Stimulated activated CD4-positive, alpha-beta T cell treated with anti-CD3 and anti-CD28 coated beads, Interleukin-2, amount 100 ng/mL, for 48 hours (primary cell): ENCODE measurements at regions not wholly inside any gene's neighbourhood (a gene's known extent, or its start where the extent isn't known, plus 50 kb on each side); places are given as distances from the start of the nearest gene placed in this dataset.

Source experiments
- DNase-seq, 2 donors: peaks; one replicate each; pipeline ENCODE4 v3.0.0-alpha.2; 2020

DNA sequence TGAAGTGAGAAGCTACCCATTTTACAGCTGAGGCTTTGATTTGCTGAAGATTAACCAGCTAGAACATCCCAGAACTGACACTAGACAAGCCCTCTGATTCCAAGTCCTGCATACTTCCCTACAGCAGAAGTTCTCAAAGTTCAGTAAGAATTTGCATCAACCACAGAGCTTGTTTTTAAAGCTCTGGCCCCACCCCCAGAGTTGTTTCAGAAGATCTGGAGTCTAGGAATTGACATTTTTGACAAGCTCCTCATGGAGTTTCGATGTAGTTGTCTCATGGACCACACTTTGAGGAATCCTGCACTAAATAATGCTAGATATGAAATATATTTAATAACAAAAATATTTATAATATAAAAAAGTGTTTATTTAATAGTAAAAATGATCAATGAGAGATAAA is 120.3 kb upstream of the ADAMTS18 start:
- DNase-seq: no peak

- no peak for DNase-seq
These were observed 121.0 kb upstream of the ADAMTS18 start for GRCh38 chr16:77555791-77556190.

DNA sequence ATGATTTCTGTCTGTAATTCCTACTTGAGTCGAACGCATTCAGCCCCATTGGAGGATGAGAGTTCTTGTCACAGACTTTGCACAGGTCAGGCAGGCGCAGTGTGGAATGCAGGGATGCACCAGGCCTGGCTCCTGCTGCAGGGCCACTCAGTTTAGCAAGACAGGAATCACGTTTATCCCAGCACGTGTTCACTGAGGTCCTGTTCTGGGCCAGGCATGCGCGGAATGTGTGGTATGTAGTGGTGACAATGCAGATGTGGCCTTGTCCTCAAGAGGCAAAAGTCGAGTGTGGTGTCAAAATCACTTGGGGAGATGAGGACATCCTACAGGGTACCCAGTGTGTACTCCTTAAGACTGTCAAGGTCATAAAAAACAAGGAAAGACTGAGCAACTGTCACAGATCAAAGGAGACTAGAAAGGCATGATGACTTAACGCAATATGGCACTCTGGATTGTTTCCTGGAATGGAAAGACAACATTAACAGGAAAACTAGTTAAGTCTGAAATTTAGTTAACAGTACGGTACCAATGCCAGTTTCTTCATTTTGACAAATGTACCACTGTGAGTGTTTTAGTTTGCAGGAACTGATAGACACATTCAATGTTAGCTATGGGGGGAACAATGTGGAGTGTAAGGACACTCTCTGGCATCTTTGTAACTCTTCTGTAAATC is 121.5 kb upstream of the ADAMTS18 start:
- DNase-seq: no peak

DNA sequence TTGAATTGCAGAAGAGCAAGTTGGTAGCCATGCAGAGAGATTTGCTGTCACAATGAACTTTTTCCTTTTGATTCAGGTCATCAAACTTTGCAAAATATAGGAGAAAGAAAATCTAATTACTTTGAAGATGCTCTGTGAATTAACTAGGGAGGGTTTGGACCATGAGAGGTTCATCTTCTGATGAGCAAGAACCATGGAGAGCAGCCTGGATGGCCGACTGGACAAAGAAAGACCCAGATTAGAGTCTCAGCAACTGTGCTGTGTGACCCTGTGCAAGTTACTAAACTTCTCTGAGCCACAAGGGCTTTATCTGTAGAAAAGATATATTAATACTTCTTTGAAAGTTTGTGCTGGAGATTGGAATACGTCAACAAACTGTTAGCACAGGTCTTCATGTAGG is 122.6 kb upstream of the ADAMTS18 start:
- DNase-seq: no peak

GRCh38 chr16:77558786-77559185 is 124.0 kb upstream of the ADAMTS18 start:
- no peak for DNase-seq

- DNase-seq: no peak
These were observed 127.7 kb upstream of the ADAMTS18 start for GRCh38 chr16:77562497-77562896.

- no peak for DNase-seq
These were observed 130.1 kb upstream of the ADAMTS18 start for GRCh38 chr16:77564791-77565390.

DNA sequence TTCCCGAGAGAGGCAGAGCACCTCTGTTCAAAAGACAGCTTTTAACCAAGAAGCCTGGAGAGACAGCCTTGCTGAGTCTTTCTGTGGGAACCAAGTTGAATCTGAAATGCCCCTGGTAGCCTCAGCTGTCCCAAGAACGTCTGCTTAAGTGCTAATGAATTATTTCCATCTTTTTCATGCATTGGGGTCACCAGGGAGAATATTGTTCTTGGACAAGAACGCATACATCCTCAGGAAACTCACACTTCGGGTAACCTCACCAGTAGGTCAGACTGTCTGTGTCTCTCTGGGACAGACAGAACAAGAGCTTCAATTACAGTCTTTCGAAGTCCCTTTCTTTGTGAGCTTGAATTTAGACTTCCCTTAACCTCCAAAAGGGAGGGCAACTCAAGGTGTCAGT is 134.6 kb upstream of the ADAMTS18 start:
- DNase-seq: no peak

GRCh38 chr16:77570574-77570973 is 135.7 kb upstream of the ADAMTS18 start:
- DNase-seq: no peak

- no peak for DNase-seq
These were observed 136.5 kb upstream of the ADAMTS18 start for GRCh38 chr16:77571115-77571862.

DNA sequence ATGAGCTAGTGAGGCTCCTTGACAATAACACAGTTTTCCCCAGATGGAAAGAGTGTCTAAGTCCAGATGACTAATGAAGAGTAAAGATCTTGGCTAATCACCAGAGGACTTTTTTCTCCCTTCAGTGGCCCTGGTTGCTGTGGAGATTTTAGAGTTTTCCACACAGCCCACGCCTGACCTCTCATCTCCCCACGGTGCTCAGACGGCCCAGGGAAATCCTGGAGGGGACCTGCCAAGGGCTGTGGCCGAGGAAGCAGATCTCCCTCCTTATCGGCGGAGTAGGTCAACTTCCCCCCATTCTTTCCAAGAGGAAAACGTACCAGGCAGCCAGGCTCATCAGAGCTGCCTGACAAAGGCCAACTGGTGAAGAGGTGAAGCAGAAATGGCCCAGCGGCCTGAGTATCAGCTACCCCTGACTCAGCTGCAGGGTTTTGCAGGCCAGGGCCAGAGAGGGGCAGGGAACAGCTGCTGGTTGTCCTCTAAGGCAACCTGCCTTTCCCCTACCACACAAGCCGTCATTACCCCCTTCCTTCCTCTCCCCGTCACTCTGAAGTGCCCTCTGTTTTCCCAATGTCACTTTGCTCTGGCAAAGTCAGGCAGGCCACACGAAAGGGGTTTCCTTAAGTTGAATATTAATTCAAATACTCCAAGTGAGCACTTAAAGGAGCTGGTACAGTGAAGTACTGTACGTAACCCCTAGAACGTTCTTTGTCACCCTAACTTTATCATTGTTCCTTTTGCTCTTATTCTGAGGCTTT is 140.2 kb upstream of the ADAMTS18 start:
- DNase-seq: no peak

DNA sequence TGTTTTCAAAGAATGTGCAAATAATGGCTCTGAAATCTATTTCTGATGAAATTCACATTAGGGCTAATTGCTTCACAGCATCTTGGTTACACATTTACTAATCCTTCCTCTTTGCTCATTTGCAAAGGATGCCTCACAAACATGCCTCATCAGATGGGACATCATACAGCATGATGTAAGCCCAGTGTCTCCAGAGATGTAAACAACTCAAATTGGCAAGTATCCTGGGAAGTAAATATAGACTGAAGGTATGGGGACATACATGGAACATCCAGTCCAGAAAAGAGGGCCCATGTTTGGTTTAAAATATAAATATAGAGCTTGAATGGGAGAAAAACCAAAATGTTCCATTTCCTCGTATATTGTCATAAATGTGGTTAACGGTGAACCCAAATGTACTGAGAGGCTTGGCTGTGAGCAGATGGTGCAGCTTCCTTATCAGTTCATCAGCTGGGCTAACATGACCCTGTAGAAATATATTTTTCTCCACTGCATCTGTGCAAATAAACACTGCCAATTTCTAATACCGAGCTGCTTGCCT is 142.9 kb upstream of the NUDT7 start:
- no peak for DNase-seq

DNA sequence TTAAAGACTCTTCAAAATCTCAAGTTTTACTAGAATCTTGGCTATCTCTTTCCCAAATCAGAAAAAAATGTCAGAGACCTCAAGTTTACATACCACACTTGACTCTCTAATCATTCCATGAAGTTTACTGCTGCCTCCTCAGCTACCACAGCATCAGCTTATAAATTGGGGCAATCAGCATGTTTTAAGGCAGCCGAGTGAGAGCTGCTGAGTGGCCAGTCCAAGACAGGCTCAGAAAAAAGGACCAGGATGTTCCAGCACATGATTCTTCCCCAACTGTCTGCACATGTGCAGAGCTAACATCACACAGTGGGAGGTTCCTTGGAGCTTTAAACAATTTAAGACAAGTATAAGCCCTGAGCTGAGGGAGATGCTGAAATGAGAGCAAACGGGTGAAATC is 140.6 kb upstream of the NUDT7 start:
- no peak for DNase-seq

DNA sequence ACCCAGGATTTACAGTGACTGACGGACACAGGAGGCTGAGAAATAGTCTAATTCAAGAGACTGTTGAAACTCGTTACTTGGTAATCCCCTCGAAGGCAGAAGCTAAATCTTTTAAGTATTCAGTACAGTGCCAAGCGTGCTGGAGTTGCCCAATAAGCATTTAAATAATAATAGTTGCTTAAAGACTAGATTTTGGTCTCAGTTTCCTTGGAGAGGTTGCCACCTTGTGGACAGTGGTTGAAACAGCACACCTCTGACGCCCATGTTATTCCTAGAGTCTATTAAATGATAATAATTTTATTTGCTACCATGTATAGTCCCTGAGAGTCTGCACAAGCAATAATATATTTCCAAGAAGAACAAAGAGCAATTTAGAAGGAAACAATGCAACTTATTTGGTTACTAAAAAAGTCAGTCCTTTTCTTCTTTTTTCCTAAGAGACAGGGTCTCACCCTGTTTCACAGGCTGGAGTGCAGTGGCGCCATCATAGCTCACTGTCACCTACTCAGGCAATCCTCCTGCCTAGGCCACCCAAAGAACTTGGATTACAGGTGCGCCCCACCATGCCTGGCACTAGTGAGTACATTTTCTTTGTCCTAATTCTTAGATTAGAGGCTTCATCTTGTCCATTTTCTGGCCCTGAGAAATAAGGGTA is 138.0 kb upstream of the NUDT7 start:
- DNase-seq: peak; percentile 26 to 27

- DNase-seq: no peak
These were observed 136.7 kb upstream of the NUDT7 start for GRCh38 chr16:77585379-77586251.

DNA sequence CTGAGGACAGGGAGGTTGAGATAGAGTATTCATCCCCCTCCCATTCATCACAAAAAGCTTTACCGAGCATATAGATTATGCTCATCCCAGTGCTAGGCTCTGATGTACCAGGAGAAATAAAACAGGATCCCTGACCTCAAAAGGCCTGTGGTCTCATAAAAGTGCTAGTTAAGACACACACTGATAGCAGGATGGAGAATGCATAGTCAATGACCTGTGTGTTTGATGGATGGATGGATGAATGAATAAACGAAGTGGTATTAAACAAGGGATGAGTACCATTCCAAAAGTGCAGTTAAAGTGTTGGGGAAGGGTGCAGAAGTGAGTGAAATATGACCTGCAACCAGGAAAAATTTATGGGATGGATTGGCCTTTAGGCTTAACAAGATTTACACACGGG is 133.9 kb upstream of the NUDT7 start:
- no peak for DNase-seq

GRCh38 chr16:77589071-77589765 is 133.1 kb upstream of the NUDT7 start:
- no peak for DNase-seq

GRCh38 chr16:77590707-77591106 is 131.6 kb upstream of the NUDT7 start:
- no peak for DNase-seq

DNA sequence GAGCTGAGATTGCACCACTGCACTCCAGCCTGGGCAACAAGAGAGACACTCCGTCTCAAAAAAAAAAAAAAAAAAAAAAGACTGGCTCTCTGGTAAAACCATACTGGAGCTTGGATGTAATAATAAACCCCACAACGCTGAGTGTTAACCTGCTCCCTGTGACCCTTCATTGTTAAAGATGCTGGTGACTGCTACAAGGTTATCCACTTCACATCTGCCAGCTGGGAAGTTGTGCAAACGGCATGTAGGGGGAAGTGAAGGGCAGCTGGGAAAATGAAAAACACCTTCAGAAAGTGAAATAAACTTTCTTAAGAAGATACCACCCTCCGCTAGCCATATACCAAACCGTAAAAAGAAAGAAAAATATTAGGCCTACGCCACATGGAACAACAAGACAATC is 131.0 kb upstream of the NUDT7 start:
- DNase-seq: no peak

- no peak for DNase-seq
These were observed 130.3 kb upstream of the NUDT7 start for GRCh38 chr16:77592021-77592420.

GRCh38 chr16:77594057-77594456 is 128.3 kb upstream of the NUDT7 start:
- no peak for DNase-seq
